Fibroblast of skin of left quadriceps (primary cell): ENCODE measurements at regions not wholly inside any gene's neighbourhood (a gene's known extent, or its start where the extent isn't known, plus 50 kb on each side); places are given as distances from the start of the nearest gene placed in this dataset.
"Not testable (repeated sequence)": the region's sequence is repeated elsewhere in the genome, so short reads cannot be mapped to it uniquely, and the experiment has no call there.

Source experiments
- DNase-seq, 2 experiments: peaks; one replicate each; pipeline ENCODE4 v3.0.0-alpha.2; 2013; ENCODE audit warnings: low read depth in 2 of 2

GRCh38 chr2:205865056-205865455 lies 182.8 kb downstream of the NRP2 start:
- no peak for DNase-seq

GRCh38 chr2:205864491-205864890 lies 182.2 kb downstream of the NRP2 start:
- DNase-seq, result no peak

- DNase-seq, result not testable (repeated sequence)
These were observed 180.5 kb downstream of the NRP2 start for GRCh38 chr2:205862761-205863160.

GRCh38 chr2:205860885-205861284 lies 178.6 kb downstream of the NRP2 start:
- DNase-seq, result no peak

- no peak for DNase-seq
These were observed 177.9 kb downstream of the NRP2 start for GRCh38 chr2:205860181-205860580.

GRCh38 chr2:205858881-205859441 lies 176.7 kb downstream of the NRP2 start:
- peak in 1 of 2 experiments; percentile 57 for DNase-seq

GRCh38 chr2:205858275-205858674 lies 176.0 kb downstream of the NRP2 start:
- no peak for DNase-seq

- DNase-seq, result no peak
These were observed 175.4 kb downstream of the NRP2 start for GRCh38 chr2:205857520-205858237.

GRCh38 chr2:205852457-205852856 lies 170.2 kb downstream of the NRP2 start:
- DNase-seq, result no peak

- DNase-seq, result no peak
These were observed 168.3 kb downstream of the NRP2 start for GRCh38 chr2:205850611-205851010.

GRCh38 chr2:205850132-205850531 lies 167.8 kb downstream of the NRP2 start:
- no peak for DNase-seq

GRCh38 chr2:205849136-205849535 lies 166.8 kb downstream of the NRP2 start:
- no peak for DNase-seq

- peak in 1 of 2 experiments; percentile 40 for DNase-seq
These were observed 166.3 kb downstream of the NRP2 start for GRCh38 chr2:205848601-205849000.
